ENCODE measurements at regions not wholly inside any gene's neighbourhood (a gene's known extent, or its start where the extent isn't known, plus 50 kb on each side); places are given as distances from the start of the nearest gene placed in this dataset.

- TF ChIP-seq TEAD4 (CRISPR knock-in tag; IDR thresholded peaks at IDR 0.05), result no peak
- TF ChIP-seq USF1 (CRISPR knock-in tag; IDR thresholded peaks at IDR 0.05), result no peak
- no peak for TF ChIP-seq NR1H2 (CRISPR knock-in tag; IDR thresholded peaks at IDR 0.05)
- TF ChIP-seq HMGA2 (CRISPR knock-in tag; IDR thresholded peaks at IDR 0.05), result no peak
- no peak for TF ChIP-seq IRF2 (CRISPR knock-in tag; IDR thresholded peaks at IDR 0.05; ENCODE audit: borderline replicate concordance, low read depth)
- no peak for TF ChIP-seq E2F1 (CRISPR knock-in tag; IDR thresholded peaks at IDR 0.05)
- TF ChIP-seq ERG (CRISPR knock-in tag; IDR thresholded peaks at IDR 0.05), result no peak
- TF ChIP-seq NFATC4 (CRISPR knock-in tag; IDR thresholded peaks at IDR 0.05), result no peak
- TF ChIP-seq MYBL2 (CRISPR knock-in tag; IDR thresholded peaks at IDR 0.05), result no peak
- no peak for TF ChIP-seq ZBTB43 (CRISPR knock-in tag; IDR thresholded peaks at IDR 0.05)
Observed at GRCh38 chr7:101747053-101747878, 70.2 kb upstream of the CUX1 start (continued).

- POLR2A ChIA-PET, result no interaction called here
- Mint-ChIP-seq H3K4me3 (no peak overlapping the region), H3K27ac (no peak overlapping the region), H3K9me3 (no peaks in the 10 kb centered on the region), H3K4me1 (peaks cover 13% of the 10 kb centered on the region), H3K36me3 (no peaks in the 10 kb centered on the region), H3K27me3 (ENCODE audit: low read depth) (no peaks in the 10 kb centered on the region)
- TF ChIP-seq JAZF1 (CRISPR knock-in tag; IDR thresholded peaks at IDR 0.05) (no peak), CTCF (IDR thresholded peaks at IDR 0.05) (no peak), ZNF138 (CRISPR knock-in tag; conservative IDR thresholded peaks at IDR 0.05) (no peak), PRRX2 (CRISPR knock-in tag; IDR thresholded peaks at IDR 0.05) (no peak), FOXP1 (CRISPR knock-in tag; IDR thresholded peaks at IDR 0.05; ENCODE audit: borderline replicate concordance) (no peak), GABPB1 (CRISPR knock-in tag; IDR thresholded peaks at IDR 0.05) (no peak), CREM (CRISPR knock-in tag; IDR thresholded peaks at IDR 0.05) (no peak), PRDM15 (CRISPR knock-in tag; IDR thresholded peaks at IDR 0.05) (no peak), ATF2 (CRISPR knock-in tag; IDR thresholded peaks at IDR 0.05; ENCODE audit: borderline replicate concordance, low read depth) (no peak), PREB (CRISPR knock-in tag; IDR thresholded peaks at IDR 0.05; ENCODE audit: borderline replicate concordance) (no peak)
- CTCF ChIA-PET, result interaction anchor here (0.7 kb wide), 2 partner anchors 58 to 206 kb away, joined by 3 to 4 read pairs; no protein-coding TSS in a partner anchor
- no peak for DNase-seq (ENCODE audit: low spot score)
- ATAC-seq, result no peak
Observed at GRCh38 chr7:101747879-101748345, 69.5 kb upstream of the CUX1 start.
